Left ventricle myocardium inferior (tissue), 1 donor: ENCODE measurements at regions not wholly inside any gene's neighbourhood (a gene's known extent, or its start where the extent isn't known, plus 50 kb on each side); places are given as distances from the start of the nearest gene placed in this dataset.
A peak's percentile ranks its signal among the peaks of the same experiment; 100 is the strongest.

Experiments
- DNase-seq: peaks from one replicate; pipeline ENCODE4 v3.0.0-alpha.2; 2020
- H3K27ac ChIP-seq: fragments of 200-600 bp; replicated peaks from 2 replicates; pipeline ENCODE4 v1.8.0; 2021
- H3K27me3 ChIP-seq: fragments of 200-600 bp; 2 replicates; pipeline ENCODE4 v1.8.0; 2021; ENCODE audit warnings: low read depth
- H3K36me3 ChIP-seq: fragments of 200-600 bp; 2 replicates; pipeline ENCODE4 v1.8.0; 2021
- H3K4me1 ChIP-seq: fragments of 200-600 bp; 2 replicates; pipeline ENCODE4 v1.8.0; 2021
- H3K4me3 ChIP-seq: fragments of 200-600 bp; 2 replicates; pipeline ENCODE4 v1.8.0; 2021; ENCODE audit warnings: mild to moderate bottlenecking, moderate library complexity
- H3K9me3 ChIP-seq: fragments of 200-600 bp; replicated peaks from 2 replicates; pipeline ENCODE4 v1.8.0; 2021
- CTCF ChIP-seq: fragments of 200-600 bp; IDR thresholded peaks from 2 replicates; pipeline ENCODE4 v1.8.0; 2021; ENCODE audit warnings: antibody characterized with exemption, mild to moderate bottlenecking, borderline replicate concordance
- intact Hi-C: fragments of 100-400 bp; cut with micrococcal nuclease; formaldehyde crosslinking; loops from one replicate; pipeline ENCODE4 v1.11.0; 2022
- donor health status: DM: no; HTN: yes; CAD: no; lungs with severe emphysema.

GRCh38 chr10:43759216-43759615 is 110.5 kb upstream of the ZNF32 start:
- Histone ChIP-seq H3K36me3 (no peaks in the 10 kb centered on the region), H3K4me1 (no peaks in the 10 kb centered on the region), H3K27ac (no peak overlapping the region), H3K4me3 (no peak overlapping the region), H3K27me3 (no peaks in the 10 kb centered on the region), H3K9me3 (no peaks in the 10 kb centered on the region)
- intact Hi-C loops = no loop called here
- no peak for DNase-seq
- no peak for TF ChIP-seq CTCF

- no peaks in the 10 kb centered on the region for H3K36me3 ChIP-seq
- no peak for DNase-seq
- intact Hi-C loops = no loop called here
- no peak overlapping the region for H3K27ac ChIP-seq
- H3K4me1 ChIP-seq = peaks cover 10% of the 10 kb centered on the region
- H3K27me3 ChIP-seq = no peaks in the 10 kb centered on the region
- H3K4me3 ChIP-seq = no peak overlapping the region
- H3K9me3 ChIP-seq = no peaks in the 10 kb centered on the region
- no peak for TF ChIP-seq CTCF
Measured at GRCh38 chr10:43756341-43756740, 107.7 kb upstream of the ZNF32 start.

GRCh38 chr10:43754569-43755260 is 106.0 kb upstream of the ZNF32 start:
- Histone ChIP-seq H3K4me1 (peaks cover 10% of the 10 kb centered on the region), H3K27ac (no peak overlapping the region), H3K36me3 (no peaks in the 10 kb centered on the region), H3K4me3 (no peak overlapping the region), H3K9me3 (no peaks in the 10 kb centered on the region), H3K27me3 (no peaks in the 10 kb centered on the region)
- TF ChIP-seq CTCF = no peak
- no peak for DNase-seq
- intact Hi-C loops = no loop called here

- no peak for TF ChIP-seq CTCF
- no peak for DNase-seq
- H3K27me3 ChIP-seq = no peaks in the 10 kb centered on the region
- no peak overlapping the region for H3K4me3 ChIP-seq
- H3K9me3 ChIP-seq = no peaks in the 10 kb centered on the region
- peaks cover 10% of the 10 kb centered on the region for H3K4me1 ChIP-seq
- intact Hi-C loops = no loop called here
- no peaks in the 10 kb centered on the region for H3K36me3 ChIP-seq
- peak overlapping the region; percentile 66 for H3K27ac ChIP-seq
Measured at GRCh38 chr10:43753397-43754061, 104.8 kb upstream of the ZNF32 start.

- Histone ChIP-seq H3K9me3 (no peaks in the 10 kb centered on the region), H3K36me3 (no peaks in the 10 kb centered on the region), H3K4me3 (no peak overlapping the region), H3K4me1 (peaks cover 10% of the 10 kb centered on the region), H3K27me3 (no peaks in the 10 kb centered on the region), H3K27ac (peak overlapping the region; percentile 66)
- intact Hi-C loops = no loop called here
- no peak for DNase-seq
- TF ChIP-seq CTCF = no peak
Measured at GRCh38 chr10:43752682-43753081, 104.0 kb upstream of the ZNF32 start.
